ENCODE measurements at regions not wholly inside any gene's neighbourhood (a gene's known extent, or its start where the extent isn't known, plus 50 kb on each side); places are given as distances from the start of the nearest gene placed in this dataset.

DNA sequence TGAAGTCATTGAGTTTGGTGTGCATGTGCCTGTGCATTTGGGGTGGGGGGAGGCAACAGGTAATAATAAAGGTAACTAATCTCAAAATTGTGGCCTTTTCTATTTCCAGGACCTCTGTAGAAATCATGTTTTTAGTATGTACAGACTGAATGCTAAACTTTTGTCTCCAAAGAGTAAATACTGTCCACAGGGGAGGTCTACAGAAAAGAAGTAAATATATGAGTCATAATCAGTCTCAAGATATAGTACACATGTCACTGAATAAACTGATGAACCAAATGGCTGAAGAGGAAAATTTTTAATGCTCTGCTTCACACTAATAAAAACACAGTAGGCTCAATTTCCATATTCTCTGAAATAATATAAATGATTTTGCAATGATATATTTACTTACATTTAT lies 440.4 kb upstream of the ZFP42 start:
- no peak for TF ChIP-seq CTCF (IDR thresholded peaks at IDR 0.05; ENCODE audit: extremely low read depth, insufficient read depth, missing control alignments)
- no peak for DNase-seq (ENCODE audit: low spot score)
- in situ Hi-C loops (cut with MboI; ENCODE audit: low pct_unique_long_range_greater_than_20kb, low sequenced_read_pairs, unreplicated experiment) = no loop called here

- in situ Hi-C loops (cut with MboI; ENCODE audit: low pct_unique_long_range_greater_than_20kb, low sequenced_read_pairs, unreplicated experiment) = no loop called here
- DNase-seq (ENCODE audit: low spot score) = no peak
- TF ChIP-seq CTCF (IDR thresholded peaks at IDR 0.05; ENCODE audit: extremely low read depth, insufficient read depth, missing control alignments) = no peak
Observed at GRCh38 chr4:187558391-187558790, 437.2 kb upstream of the ZFP42 start.

- DNase-seq (ENCODE audit: low spot score) = no peak
- in situ Hi-C loops (cut with MboI; ENCODE audit: low pct_unique_long_range_greater_than_20kb, low sequenced_read_pairs, unreplicated experiment) = no loop called here
- no peak for TF ChIP-seq CTCF (IDR thresholded peaks at IDR 0.05; ENCODE audit: extremely low read depth, insufficient read depth, missing control alignments)
Observed at GRCh38 chr4:187562345-187562744, 433.2 kb upstream of the ZFP42 start.

GRCh38 chr4:187565416-187565815 lies 430.2 kb upstream of the ZFP42 start:
- no peak for TF ChIP-seq CTCF (IDR thresholded peaks at IDR 0.05; ENCODE audit: extremely low read depth, insufficient read depth, missing control alignments)
- in situ Hi-C loops (cut with MboI; ENCODE audit: low pct_unique_long_range_greater_than_20kb, low sequenced_read_pairs, unreplicated experiment) = no loop called here
- DNase-seq (ENCODE audit: low spot score) = no peak

GRCh38 chr4:187569871-187570270 lies 425.7 kb upstream of the ZFP42 start:
- in situ Hi-C loops (cut with MboI; ENCODE audit: low pct_unique_long_range_greater_than_20kb, low sequenced_read_pairs, unreplicated experiment) = no loop called here
- no peak for TF ChIP-seq CTCF (IDR thresholded peaks at IDR 0.05; ENCODE audit: extremely low read depth, insufficient read depth, missing control alignments)
- no peak for DNase-seq (ENCODE audit: low spot score)

DNA sequence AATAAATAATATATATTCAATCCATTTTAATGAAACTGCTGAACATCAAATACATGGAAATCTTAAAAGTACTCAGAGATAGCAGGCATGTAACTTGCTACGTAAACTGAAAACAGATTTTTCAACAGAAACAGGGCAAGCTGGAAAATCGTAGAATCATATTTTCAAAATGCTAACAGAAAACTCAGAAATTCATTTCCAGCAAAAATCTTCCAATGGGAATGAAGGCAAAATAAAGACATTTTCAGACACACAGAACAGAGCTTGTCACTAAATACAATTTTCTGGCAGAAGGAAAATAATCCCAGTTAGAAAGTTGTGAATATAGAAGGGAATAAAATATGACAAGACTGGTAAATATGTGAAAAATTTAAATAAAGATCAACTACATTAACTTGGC lies 419.9 kb upstream of the ZFP42 start:
- no peak for DNase-seq (ENCODE audit: low spot score)
- in situ Hi-C loops (cut with MboI; ENCODE audit: low pct_unique_long_range_greater_than_20kb, low sequenced_read_pairs, unreplicated experiment) = no loop called here
- no peak for TF ChIP-seq CTCF (IDR thresholded peaks at IDR 0.05; ENCODE audit: extremely low read depth, insufficient read depth, missing control alignments)

- DNase-seq (ENCODE audit: low spot score) = no peak
- no peak for TF ChIP-seq CTCF (IDR thresholded peaks at IDR 0.05; ENCODE audit: extremely low read depth, insufficient read depth, missing control alignments)
- in situ Hi-C loops (cut with MboI; ENCODE audit: low pct_unique_long_range_greater_than_20kb, low sequenced_read_pairs, unreplicated experiment) = no loop called here
Observed at GRCh38 chr4:187576751-187577150, 418.8 kb upstream of the ZFP42 start.

Measured in GM13977 (cell line).